K562 (cell line): ENCODE measurements at regions not wholly inside any gene's neighbourhood (a gene's known extent, or its start where the extent isn't known, plus 50 kb on each side); places are given as distances from the start of the nearest gene placed in this dataset.
"Not testable (repeated sequence)": the region's sequence is repeated elsewhere in the genome, so short reads cannot be mapped to it uniquely, and the experiment has no call there.

Experiments
- ETS1 ChIP-seq: conservative IDR thresholded peaks from 2 replicates; pipeline ENCODE4 v1.6.1; 2011; ENCODE audit warnings: low read depth, mild to moderate bottlenecking, low read length; ENCODE audit not compliant: control insufficient read depth
- GABPA ChIP-seq: fragments of 200-800 bp; sonication (Bioruptor generic); conservative IDR thresholded peaks from 2 replicates; pipeline ENCODE4 v1.6.1; 2016; ENCODE audit warnings: low read depth, missing genetic modification characterization, missing compliant biosample characterization
- MAFK ChIP-seq: IDR thresholded peaks from 2 replicates; pipeline ENCODE4 v1.6.1; 2011; ENCODE audit warnings: low read length, improper control_type of control experiment
- MIER1 ChIP-seq: fragments of 450-650 bp; IDR thresholded peaks from 2 replicates; pipeline ENCODE4 v1.6.1; 2016; ENCODE audit warnings: antibody characterized with exemption, mild to moderate bottlenecking, low read depth
- NR2C2 ChIP-seq, 2 experiments: fragments of 200-800 bp in 1 of 2; sonication (Bioruptor generic) in 1 of 2; sonication (generic) in 1 of 2; formaldehyde crosslinking in 1 of 2; IDR thresholded peaks; 2 replicates each; pipeline versions ENCODE4 v1.6.1 to v1.8.0; 2016 to 2022; ENCODE audit warnings: mild to moderate bottlenecking in 1 of 2, missing compliant biosample characterization in 1 of 2, missing genetic modification characterization in 1 of 2, missing genetic modification reagents in 1 of 2
- PATZ1 ChIP-seq: fragments of 250-450 bp; sonication (Bioruptor Pico); IDR thresholded peaks from 2 replicates; pipeline ENCODE4 v1.5.0; 2020; ENCODE audit warnings: mild to moderate bottlenecking, borderline replicate concordance
- PURB ChIP-seq: sonication (generic); formaldehyde crosslinking; IDR thresholded peaks from 2 replicates; pipeline ENCODE4 v1.9.0; 2021; ENCODE audit warnings: low read depth, mild to moderate bottlenecking, missing genetic modification reagents
- SIRT6 ChIP-seq: IDR thresholded peaks from one replicate; pipeline ENCODE4 v1.6.1; 2012; ENCODE audit warnings: low read depth, mild to moderate bottlenecking, control low read depth, inconsistent platforms, low read length, moderate library complexity
- TOE1 ChIP-seq, 2 experiments: fragments of 450-650 bp in 1 of 2; sonication (generic) in 1 of 2; formaldehyde crosslinking in 1 of 2; IDR thresholded peaks; 2 replicates each; pipeline versions ENCODE4 v1.7.1 to v1.8.0; 2016 to 2022; ENCODE audit warnings: borderline replicate concordance in 2 of 2, mild to moderate bottlenecking in 2 of 2, antibody characterized with exemption in 1 of 2, inconsistent platforms in 1 of 2, low read depth in 1 of 2, missing genetic modification reagents in 1 of 2, moderate library complexity in 1 of 2
- ZC3H8 ChIP-seq: fragments of 450-650 bp; IDR thresholded peaks from 2 replicates; pipeline ENCODE4 v1.6.1; 2017
- ZEB2 ChIP-seq: fragments of 450-650 bp; IDR thresholded peaks from 2 replicates; pipeline ENCODE4 v1.6.1; 2016
- TF ChIP-seq, protein P1 (sequence below): fragments of 450-650 bp; IDR thresholded peaks from 2 replicates; pipeline ENCODE4 v1.6.1; 2018; ENCODE audit not compliant: partially characterized antibody
- TF ChIP-seq, protein P2 (sequence below): sonication (generic); formaldehyde crosslinking; IDR thresholded peaks from 2 replicates; pipeline ENCODE4 v1.9.0; 2022; ENCODE audit warnings: mild to moderate bottlenecking, missing genetic modification reagents

GRCh38 chr13:28570356-28570755 lies 75.4 kb upstream of the FLT1 start:
- TF ChIP-seq SIRT6; GABPA (tag); MAFK; PATZ1 (CRISPR knock-in tag); ZEB2; TOE1 (IDR thresholded peaks at IDR 0.05; ENCODE audit: borderline replicate concordance); TOE1 (CRISPR knock-in tag; IDR thresholded peaks at IDR 0.05; ENCODE audit: borderline replicate concordance, low read depth); PURB (CRISPR knock-in tag); ZC3H8; MIER1; NR2C2 (CRISPR knock-in tag; IDR thresholded peaks at IDR 0.05); NR2C2 (tag; IDR thresholded peaks at IDR 0.05); ETS1: not testable (repeated sequence)
- TF ChIP-seq, protein P1, sequence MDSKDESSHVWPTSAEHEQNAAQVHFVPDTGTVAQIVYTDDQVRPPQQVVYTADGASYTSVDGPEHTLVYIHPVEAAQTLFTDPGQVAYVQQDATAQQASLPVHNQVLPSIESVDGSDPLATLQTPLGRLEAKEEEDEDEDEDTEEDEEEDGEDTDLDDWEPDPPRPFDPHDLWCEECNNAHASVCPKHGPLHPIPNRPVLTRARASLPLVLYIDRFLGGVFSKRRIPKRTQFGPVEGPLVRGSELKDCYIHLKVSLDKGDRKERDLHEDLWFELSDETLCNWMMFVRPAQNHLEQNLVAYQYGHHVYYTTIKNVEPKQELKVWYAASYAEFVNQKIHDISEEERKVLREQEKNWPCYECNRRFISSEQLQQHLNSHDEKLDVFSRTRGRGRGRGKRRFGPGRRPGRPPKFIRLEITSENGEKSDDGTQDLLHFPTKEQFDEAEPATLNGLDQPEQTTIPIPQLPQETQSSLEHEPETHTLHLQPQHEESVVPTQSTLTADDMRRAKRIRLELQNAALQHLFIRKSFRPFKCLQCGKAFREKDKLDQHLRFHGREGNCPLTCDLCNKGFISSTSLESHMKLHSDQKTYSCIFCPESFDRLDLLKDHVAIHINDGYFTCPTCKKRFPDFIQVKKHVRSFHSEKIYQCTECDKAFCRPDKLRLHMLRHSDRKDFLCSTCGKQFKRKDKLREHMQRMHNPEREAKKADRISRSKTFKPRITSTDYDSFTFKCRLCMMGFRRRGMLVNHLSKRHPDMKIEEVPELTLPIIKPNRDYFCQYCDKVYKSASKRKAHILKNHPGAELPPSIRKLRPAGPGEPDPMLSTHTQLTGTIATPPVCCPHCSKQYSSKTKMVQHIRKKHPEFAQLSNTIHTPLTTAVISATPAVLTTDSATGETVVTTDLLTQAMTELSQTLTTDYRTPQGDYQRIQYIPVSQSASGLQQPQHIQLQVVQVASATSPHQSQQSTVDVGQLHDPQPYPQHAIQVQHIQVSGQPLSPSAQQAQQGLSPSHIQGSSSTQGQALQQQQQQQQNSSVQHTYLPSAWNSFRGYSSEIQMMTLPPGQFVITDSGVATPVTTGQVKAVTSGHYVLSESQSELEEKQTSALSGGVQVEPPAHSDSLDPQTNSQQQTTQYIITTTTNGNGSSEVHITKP: not testable (repeated sequence)
- TF ChIP-seq, protein P2, sequence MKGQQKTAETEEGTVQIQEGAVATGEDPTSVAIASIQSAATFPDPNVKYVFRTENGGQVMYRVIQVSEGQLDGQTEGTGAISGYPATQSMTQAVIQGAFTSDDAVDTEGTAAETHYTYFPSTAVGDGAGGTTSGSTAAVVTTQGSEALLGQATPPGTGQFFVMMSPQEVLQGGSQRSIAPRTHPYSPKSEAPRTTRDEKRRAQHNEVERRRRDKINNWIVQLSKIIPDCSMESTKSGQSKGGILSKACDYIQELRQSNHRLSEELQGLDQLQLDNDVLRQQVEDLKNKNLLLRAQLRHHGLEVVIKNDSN: not testable (repeated sequence)
